GM19468 (cell line): ENCODE measurements at regions not wholly inside any gene's neighbourhood (a gene's known extent, or its start where the extent isn't known, plus 50 kb on each side); places are given as distances from the start of the nearest gene placed in this dataset.

ENCODE experiments used
- ATAC-seq: cut with Tn5 transposase; IDR thresholded peaks from one replicate; pipeline ENCODE4 v1.9.1; 2021; ENCODE audit warnings: mild to moderate bottlenecking, moderate library complexity, moderate number of reproducible peaks; ENCODE audit not compliant: unreplicated experiment; ENCODE audit errors: extremely low read depth

DNA sequence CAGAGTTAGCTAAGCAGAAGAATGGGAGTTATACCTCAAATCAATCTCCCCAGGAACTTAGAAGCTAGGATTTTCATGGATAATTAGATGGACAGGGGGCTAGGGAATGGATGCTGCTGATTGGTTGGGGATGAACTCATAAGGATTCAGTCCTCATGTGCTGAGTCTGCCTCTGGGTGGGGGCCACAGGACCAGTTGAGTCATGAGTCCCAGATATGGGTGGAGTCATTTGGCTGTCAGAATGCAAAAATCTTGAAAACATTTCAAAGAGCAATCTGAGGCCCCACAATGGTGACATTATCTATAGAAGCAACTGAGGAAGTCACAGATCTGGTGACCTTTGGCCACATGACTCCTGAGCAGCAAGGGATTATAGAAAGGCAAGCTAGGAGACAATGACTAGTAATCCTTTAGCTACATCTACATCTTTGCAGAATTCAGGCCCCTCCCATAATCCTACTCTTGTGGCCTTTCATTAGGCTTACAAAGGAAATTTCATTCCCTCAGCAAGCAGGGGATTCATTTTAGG is 82.6 kb upstream of the CCL2 start:
- no peak for ATAC-seq

GRCh38 chr17:34173241-34173640 is 81.8 kb upstream of the CCL2 start:
- no peak for ATAC-seq

DNA sequence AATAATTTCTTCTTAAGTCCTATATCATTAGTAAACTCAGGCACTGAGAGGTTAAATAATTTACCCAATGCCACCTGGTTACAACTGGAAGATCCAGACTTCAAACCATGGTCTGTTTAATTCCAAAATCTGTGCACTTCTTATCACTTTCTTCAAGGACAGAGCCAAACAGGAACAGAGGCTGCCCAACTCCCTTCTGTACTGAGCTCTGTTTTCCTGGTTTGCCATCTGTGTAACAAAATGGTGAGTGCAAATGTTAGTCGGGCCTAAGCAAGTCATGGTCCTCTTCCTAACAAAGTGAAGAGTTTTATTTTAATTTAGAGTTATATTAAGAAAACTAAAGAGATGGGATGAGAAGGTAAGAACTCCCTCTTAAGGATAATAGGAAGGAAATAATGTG is 80.6 kb upstream of the CCL2 start:
- ATAC-seq, result no peak

GRCh38 chr17:34176440-34176839 is 78.6 kb upstream of the CCL2 start:
- ATAC-seq, result no peak

DNA sequence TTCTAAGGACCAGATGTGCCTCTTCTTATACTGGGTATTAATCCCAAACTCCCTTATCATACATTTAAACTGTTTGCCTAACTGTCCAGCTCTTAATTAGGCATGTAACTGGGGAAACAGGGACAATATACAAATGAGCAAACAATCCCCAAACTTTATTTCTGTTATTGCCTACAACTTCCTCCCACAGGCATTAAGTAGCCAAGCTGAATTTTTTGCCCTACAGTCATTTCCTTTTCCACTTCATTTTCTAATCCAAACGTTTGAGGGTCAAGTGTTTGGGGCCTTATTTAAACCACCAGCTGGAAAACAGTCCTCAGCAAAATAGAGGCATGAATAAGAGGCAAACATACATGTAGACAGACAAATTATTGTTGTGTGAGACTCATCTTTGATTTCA is 77.4 kb upstream of the CCL2 start:
- ATAC-seq, result no peak

- ATAC-seq, result no peak
Observed at GRCh38 chr17:34178092-34178491, 77.0 kb upstream of the CCL2 start.

DNA sequence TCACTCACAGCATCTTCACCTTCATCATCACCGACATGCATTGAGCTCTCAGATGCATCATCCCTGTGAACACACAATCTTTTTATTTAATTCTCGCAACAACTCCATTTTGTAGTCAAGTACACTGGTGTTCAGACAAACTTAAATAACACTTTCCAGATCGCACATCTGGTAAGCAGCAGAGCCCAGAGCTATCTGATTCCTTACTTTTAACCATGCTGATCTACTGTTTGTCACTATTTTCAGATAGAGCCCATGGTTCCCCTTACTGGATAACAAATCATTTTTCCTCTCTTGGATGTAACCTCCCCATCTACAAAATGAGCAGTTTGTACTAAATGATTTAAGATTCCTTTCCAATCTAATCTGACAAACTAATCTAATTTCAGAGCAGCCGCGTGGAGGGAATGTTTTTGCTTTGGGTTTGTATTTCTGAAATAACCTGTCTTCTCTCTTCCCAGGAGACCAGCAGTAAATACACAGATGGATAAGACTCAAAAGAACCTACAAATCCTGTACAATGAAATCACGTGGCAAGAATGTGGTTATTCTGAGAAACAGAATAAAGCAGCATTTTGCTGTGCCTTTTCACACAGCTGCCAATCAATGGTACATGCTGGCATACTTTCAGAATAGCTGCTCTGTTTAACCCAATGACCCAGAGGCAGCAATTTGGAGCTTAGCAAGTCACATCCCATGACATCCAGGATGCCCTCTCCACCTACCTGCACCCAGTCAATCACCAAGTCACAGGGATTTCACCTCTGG is 72.9 kb upstream of the CCL2 start:
- no peak for ATAC-seq

- no peak for ATAC-seq
Observed at GRCh38 chr17:34195987-34196386, 59.1 kb upstream of the CCL2 start.

GRCh38 chr17:34198519-34198918 is 56.6 kb upstream of the CCL2 start:
- no peak for ATAC-seq

DNA sequence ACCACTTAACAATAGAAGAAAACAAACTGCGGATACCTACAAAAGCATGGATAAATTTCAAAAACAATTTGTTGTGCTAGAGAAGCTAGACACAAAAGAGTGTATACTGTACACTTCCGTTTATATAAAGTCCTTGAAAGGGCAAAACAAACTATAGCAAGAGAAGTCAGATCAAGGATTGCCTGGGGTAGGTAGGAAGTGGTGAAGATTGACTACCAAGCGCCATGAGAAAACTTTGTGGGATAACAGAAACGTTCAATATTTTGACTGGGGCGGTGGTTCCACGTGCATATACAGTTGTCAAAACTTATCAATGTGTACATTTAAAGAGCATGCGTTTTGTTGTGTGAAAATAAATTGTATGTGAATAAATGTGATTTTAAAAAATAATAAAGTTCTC is 55.6 kb upstream of the CCL2 start:
- ATAC-seq, result no peak

DNA sequence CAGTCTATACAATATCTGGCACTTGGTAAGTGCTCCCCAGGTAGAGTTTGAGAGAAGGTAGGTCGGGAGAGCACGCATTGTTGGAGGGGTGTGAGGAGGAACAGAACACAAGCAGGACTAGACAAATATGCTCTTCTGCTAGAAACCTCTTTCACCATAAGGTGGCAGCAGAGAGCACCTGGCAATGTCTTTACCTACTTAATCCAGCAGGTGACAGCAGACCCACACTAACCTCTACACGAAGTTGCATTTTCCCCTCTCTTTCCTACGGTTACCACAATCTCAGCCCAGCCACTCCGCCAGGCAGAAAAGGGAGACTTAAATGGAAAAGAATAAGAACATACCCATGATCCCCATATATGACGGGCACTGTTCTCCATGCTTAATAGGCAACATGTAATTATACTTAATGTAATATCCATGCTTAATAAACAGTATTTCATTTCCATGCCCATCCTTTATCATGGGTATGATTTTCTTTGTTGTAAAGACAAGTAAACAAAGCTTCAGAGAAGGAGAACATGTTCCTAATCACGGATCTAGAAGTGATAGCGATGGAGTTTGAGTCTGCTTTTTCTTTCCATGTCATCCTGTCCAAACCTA is 55.1 kb upstream of the CCL2 start:
- ATAC-seq, result no peak

- ATAC-seq, result no peak
Observed at GRCh38 chr17:34201225-34201624, 53.9 kb upstream of the CCL2 start.

DNA sequence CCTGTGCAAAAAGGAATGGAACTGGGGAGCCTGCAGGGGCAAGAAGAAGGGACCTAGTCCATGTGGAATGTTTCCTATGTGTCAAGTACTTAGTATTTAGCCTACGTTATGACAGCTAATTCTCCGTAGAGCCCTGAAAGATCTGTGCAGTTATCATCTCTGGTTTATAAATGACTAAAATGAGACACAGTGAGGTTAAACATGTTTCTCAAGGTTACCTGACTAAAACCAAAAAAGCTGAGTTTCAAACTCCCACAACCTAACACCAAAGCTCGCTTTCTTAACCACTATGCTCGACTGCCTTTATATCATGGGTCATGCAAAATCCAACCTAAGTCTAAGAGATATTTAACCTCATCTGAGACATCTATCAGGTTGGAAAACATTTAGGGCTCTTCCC is 53.3 kb upstream of the CCL2 start:
- ATAC-seq, result no peak

GRCh38 chr17:34203018-34203638 is 52.0 kb upstream of the CCL2 start:
- no peak for ATAC-seq

GRCh38 chr17:34204402-34204801 is 50.7 kb upstream of the CCL2 start:
- ATAC-seq, result no peak
